HG02759 (cell line): ENCODE measurements at regions not wholly inside any gene's neighbourhood (a gene's known extent, or its start where the extent isn't known, plus 50 kb on each side); places are given as distances from the start of the nearest gene placed in this dataset.

Source experiments
- ATAC-seq: cut with Tn5 transposase; IDR thresholded peaks from one replicate; pipeline ENCODE4 v1.9.1; 2021; ENCODE audit warnings: mild to moderate bottlenecking, moderate library complexity; ENCODE audit not compliant: unreplicated experiment

GRCh38 chr2:161570424-161571050 lies 53.7 kb upstream of the SLC4A10 start:
- ATAC-seq, result no peak

GRCh38 chr2:161571051-161571429 lies 53.2 kb upstream of the SLC4A10 start:
- ATAC-seq, result no peak
